H1 (cell line): ENCODE measurements at regions not wholly inside any gene's neighbourhood (a gene's known extent, or its start where the extent isn't known, plus 50 kb on each side); places are given as distances from the start of the nearest gene placed in this dataset.

Experiments used
- TCF12 ChIP-seq: IDR thresholded peaks from 2 replicates; pipeline ENCODE4 v1.6.1; 2011; ENCODE audit warnings: low read depth, mild to moderate bottlenecking, low read length
- TF ChIP-seq, protein P1 (sequence below): IDR thresholded peaks from 2 replicates; pipeline ENCODE4 v1.6.1; 2011; ENCODE audit warnings: low read depth, mild to moderate bottlenecking, low read length; ENCODE audit not compliant: insufficient read depth
- TF ChIP-seq, protein P2 (sequence below): IDR thresholded peaks from 2 replicates; pipeline ENCODE4 v1.6.1; 2012; ENCODE audit warnings: low read length, inconsistent platforms

- TF ChIP-seq, protein P1, sequence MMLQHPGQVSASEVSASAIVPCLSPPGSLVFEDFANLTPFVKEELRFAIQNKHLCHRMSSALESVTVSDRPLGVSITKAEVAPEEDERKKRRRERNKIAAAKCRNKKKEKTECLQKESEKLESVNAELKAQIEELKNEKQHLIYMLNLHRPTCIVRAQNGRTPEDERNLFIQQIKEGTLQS: no peak
- TF ChIP-seq TCF12: no peak
- TF ChIP-seq, protein P2, sequence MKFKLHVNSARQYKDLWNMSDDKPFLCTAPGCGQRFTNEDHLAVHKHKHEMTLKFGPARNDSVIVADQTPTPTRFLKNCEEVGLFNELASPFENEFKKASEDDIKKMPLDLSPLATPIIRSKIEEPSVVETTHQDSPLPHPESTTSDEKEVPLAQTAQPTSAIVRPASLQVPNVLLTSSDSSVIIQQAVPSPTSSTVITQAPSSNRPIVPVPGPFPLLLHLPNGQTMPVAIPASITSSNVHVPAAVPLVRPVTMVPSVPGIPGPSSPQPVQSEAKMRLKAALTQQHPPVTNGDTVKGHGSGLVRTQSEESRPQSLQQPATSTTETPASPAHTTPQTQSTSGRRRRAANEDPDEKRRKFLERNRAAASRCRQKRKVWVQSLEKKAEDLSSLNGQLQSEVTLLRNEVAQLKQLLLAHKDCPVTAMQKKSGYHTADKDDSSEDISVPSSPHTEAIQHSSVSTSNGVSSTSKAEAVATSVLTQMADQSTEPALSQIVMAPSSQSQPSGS: no peak
Observed at GRCh38 chr12:41709012-41709411, 435.7 kb downstream of the GXYLT1 start (continued).
